ENCODE measurements at regions not wholly inside any gene's neighbourhood (a gene's known extent, or its start where the extent isn't known, plus 50 kb on each side); places are given as distances from the start of the nearest gene placed in this dataset.

DNA sequence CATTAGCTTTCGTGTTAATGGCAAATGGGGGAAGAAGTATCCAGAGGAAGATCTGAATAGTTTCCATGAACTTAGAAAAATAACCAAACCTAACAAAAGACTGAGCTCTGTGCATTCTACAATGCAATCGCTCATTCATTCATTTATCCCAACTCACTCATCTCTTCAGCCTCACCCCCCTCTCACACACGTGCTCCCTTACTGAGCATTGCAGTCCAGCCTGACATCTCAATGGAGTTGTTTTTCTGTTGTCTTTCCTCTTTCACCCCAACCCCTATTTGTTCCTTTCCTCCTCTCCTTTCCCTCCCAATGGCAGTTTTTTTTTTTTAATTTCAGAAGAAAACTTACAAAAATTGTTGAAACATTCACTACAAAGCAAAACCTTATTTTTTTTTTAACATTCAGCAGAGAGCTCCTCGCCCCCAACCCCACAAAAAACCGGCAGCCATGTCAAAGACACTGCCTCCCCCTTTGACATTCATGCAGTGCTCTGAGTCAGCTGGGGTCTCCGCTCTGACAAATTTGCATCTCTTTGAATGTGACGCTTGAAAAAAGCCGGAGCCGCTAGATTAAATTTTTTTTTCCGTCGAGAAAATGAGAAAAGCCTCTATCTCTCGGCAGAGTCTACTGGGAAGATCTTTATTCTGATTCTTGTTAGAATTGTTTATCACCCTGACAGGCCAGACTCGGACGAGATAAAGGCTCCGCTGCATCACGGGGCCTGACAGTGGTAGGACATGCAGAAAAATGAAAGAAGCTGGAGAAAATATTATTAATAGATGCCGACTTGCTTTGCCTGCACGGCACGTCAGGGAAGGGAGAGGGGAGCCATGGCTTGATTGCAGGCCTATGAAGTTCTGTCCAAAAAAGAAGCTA is 775.6 kb downstream of the VRK1 start:
- CTCF ChIA-PET: no interaction called here

GRCh38 chr14:97575677-97576076 is 778.5 kb downstream of the VRK1 start:
- Mint-ChIP-seq H3K9me3 (peaks cover 16% of the 10 kb centered on the region), H3K36me3 (peaks cover 2% of the 10 kb centered on the region), H3K4me3 (no peak overlapping the region), H3K4me1 (peaks cover 23% of the 10 kb centered on the region), H3K27me3 (ENCODE audit: low read depth) (peaks cover 3% of the 10 kb centered on the region; the same call in 1 of the 2 replicates), H3K27ac (no peak overlapping the region)
- no peak for ATAC-seq
- CTCF ChIA-PET: no interaction called here
- DNase-seq (ENCODE audit: low spot score): no peak
- POLR2A ChIA-PET: no interaction called here
- TF ChIP-seq, protein P1, sequence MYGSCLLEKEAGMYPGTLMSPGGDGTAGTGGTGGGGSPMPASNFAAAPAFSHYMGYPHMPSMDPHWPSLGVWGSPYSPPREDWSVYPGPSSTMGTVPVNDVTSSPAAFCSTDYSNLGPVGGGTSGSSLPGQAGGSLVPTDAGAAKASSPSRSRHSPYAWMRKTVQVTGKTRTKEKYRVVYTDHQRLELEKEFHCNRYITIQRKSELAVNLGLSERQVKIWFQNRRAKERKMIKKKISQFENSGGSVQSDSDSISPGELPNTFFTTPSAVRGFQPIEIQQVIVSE (CRISPR knock-in tag; IDR thresholded peaks at IDR 0.05; ENCODE audit: borderline replicate concordance): no peak
- TF ChIP-seq ARID4B (CRISPR knock-in tag; IDR thresholded peaks at IDR 0.05; ENCODE audit: borderline replicate concordance) (no peak), GRHL2 (CRISPR knock-in tag; IDR thresholded peaks at IDR 0.05; ENCODE audit: insufficient replicate concordance, severe bottlenecking) (no peak), HMGA2 (CRISPR knock-in tag; IDR thresholded peaks at IDR 0.05) (no peak), ZNF232 (CRISPR knock-in tag; IDR thresholded peaks at IDR 0.05) (no peak), CTCF (IDR thresholded peaks at IDR 0.05) (no peak), SOX15 (CRISPR knock-in tag; IDR thresholded peaks at IDR 0.05) (no peak)
- TF ChIP-seq, protein P2, sequence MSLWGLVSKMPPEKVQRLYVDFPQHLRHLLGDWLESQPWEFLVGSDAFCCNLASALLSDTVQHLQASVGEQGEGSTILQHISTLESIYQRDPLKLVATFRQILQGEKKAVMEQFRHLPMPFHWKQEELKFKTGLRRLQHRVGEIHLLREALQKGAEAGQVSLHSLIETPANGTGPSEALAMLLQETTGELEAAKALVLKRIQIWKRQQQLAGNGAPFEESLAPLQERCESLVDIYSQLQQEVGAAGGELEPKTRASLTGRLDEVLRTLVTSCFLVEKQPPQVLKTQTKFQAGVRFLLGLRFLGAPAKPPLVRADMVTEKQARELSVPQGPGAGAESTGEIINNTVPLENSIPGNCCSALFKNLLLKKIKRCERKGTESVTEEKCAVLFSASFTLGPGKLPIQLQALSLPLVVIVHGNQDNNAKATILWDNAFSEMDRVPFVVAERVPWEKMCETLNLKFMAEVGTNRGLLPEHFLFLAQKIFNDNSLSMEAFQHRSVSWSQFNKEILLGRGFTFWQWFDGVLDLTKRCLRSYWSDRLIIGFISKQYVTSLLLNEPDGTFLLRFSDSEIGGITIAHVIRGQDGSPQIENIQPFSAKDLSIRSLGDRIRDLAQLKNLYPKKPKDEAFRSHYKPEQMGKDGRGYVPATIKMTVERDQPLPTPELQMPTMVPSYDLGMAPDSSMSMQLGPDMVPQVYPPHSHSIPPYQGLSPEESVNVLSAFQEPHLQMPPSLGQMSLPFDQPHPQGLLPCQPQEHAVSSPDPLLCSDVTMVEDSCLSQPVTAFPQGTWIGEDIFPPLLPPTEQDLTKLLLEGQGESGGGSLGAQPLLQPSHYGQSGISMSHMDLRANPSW (CRISPR knock-in tag; conservative IDR thresholded peaks at IDR 0.05; ENCODE audit: low read depth): no peak

More for the DNA sequence above, 775.6 kb downstream of the VRK1 start:
- no peak overlapping the region for H3K4me3 Mint-ChIP-seq
- ATAC-seq (no peak), DNase-seq (ENCODE audit: low spot score) (no peak)
- POLR2A ChIA-PET: no interaction called here
- peaks cover 16% of the 10 kb centered on the region for H3K4me1 Mint-ChIP-seq
- H3K9me3 Mint-ChIP-seq: peaks cover 16% of the 10 kb centered on the region
- no peak overlapping the region for H3K27ac Mint-ChIP-seq
- peaks cover 3% of the 10 kb centered on the region; the same call in 1 of the 2 replicates for H3K27me3 Mint-ChIP-seq (ENCODE audit: low read depth)
- peaks cover 2% of the 10 kb centered on the region for H3K36me3 Mint-ChIP-seq
- TF ChIP-seq ZBTB43 (CRISPR knock-in tag; IDR thresholded peaks at IDR 0.05) (no peak), IRF2 (CRISPR knock-in tag; IDR thresholded peaks at IDR 0.05; ENCODE audit: borderline replicate concordance, low read depth) (no peak), GTF2I (CRISPR knock-in tag; conservative IDR thresholded peaks at IDR 0.05) (no peak), ARID4B (CRISPR knock-in tag; IDR thresholded peaks at IDR 0.05; ENCODE audit: borderline replicate concordance) (no peak)

Data from WTC11 (cell line).